GM23338 (cell line): ENCODE measurements at regions not wholly inside any gene's neighbourhood (a gene's known extent, or its start where the extent isn't known, plus 50 kb on each side); places are given as distances from the start of the nearest gene placed in this dataset.
"Not testable (repeated sequence)": the region's sequence is repeated elsewhere in the genome, so short reads cannot be mapped to it uniquely, and the experiment has no call there.

ENCODE experiments used
- ATAC-seq: fragments of 200-7000 bp; cut with Tn5 transposase; 3 replicates; pipeline ENCODE4 v1.9.1; 2020
- DNase-seq: peaks from one replicate; pipeline ENCODE4 v3.0.0-alpha.2; 2015; ENCODE audit warnings: low spot score
- H2AFZ ChIP-seq: fragments of 200-600 bp; sonication (generic); 2 replicates; pipeline ENCODE4 v1.8.0; 2016; ENCODE audit warnings: antibody characterized with exemption, mild to moderate bottlenecking, moderate library complexity
- H3F3A ChIP-seq: fragments of 200-600 bp; sonication (generic); replicated peaks from 2 replicates; pipeline ENCODE4 v1.8.0; 2017; ENCODE audit warnings: antibody characterized with exemption, mixed run types, low read depth
- H3K27ac ChIP-seq: fragments of 200-600 bp; sonication (generic); 2 replicates; pipeline ENCODE4 v1.6.1; 2016; ENCODE audit warnings: low read depth
- H3K27me3 ChIP-seq: fragments of 200-600 bp; sonication (generic); 2 replicates; pipeline ENCODE4 v1.8.0; 2016; ENCODE audit warnings: mild to moderate bottlenecking, mixed run types, moderate library complexity; ENCODE audit not compliant: insufficient read depth
- H3K36me3 ChIP-seq: fragments of 200-600 bp; sonication (generic); 2 replicates; pipeline ENCODE4 v1.8.0; 2016; ENCODE audit warnings: mild to moderate bottlenecking; ENCODE audit not compliant: insufficient read depth
- H3K4me1 ChIP-seq: fragments of 200-600 bp; sonication (generic); 2 replicates; pipeline ENCODE4 v1.8.0; 2016; ENCODE audit warnings: mild to moderate bottlenecking, moderate library complexity; ENCODE audit not compliant: insufficient read depth
- H3K4me2 ChIP-seq: fragments of 200-600 bp; sonication (generic); 2 replicates; pipeline ENCODE4 v1.7.1; 2017; ENCODE audit warnings: mixed run types
- H3K4me3 ChIP-seq: fragments of 200-600 bp; sonication (generic); 2 replicates; pipeline ENCODE4 v1.6.1; 2016; ENCODE audit warnings: mixed run types
- H3K79me2 ChIP-seq: fragments of 200-600 bp; sonication (generic); replicated peaks from 2 replicates; pipeline ENCODE4 v1.8.0; 2017; ENCODE audit warnings: mild to moderate bottlenecking; ENCODE audit not compliant: insufficient read depth
- H3K9me2 ChIP-seq: fragments of 200-600 bp; sonication (generic); 2 replicates; pipeline ENCODE4 v1.8.0; 2017; ENCODE audit not compliant: insufficient read depth
- H4K20me1 ChIP-seq: fragments of 200-600 bp; sonication (generic); replicated peaks from 2 replicates; pipeline ENCODE4 v1.8.0; 2017; ENCODE audit warnings: mild to moderate bottlenecking; ENCODE audit not compliant: insufficient read depth
- H3K27ac Mint-ChIP-seq: 2 replicates; pipeline ENCODE4 v1.8.0; 2020; ENCODE audit warnings: inconsistent platforms, mild to moderate bottlenecking, moderate library complexity, mixed read lengths
- H3K27me3 Mint-ChIP-seq: 3 replicates; pipeline ENCODE4 v1.8.0; 2022; ENCODE audit warnings: low read depth, mild to moderate bottlenecking, moderate library complexity, mixed read lengths, inconsistent platforms; ENCODE audit not compliant: insufficient read depth, poor library complexity
- H3K36me3 Mint-ChIP-seq: 3 replicates; pipeline ENCODE4 v1.8.0; 2021; ENCODE audit warnings: low read depth, mild to moderate bottlenecking, inconsistent platforms, moderate library complexity, mixed read lengths
- H3K4me1 Mint-ChIP-seq: 3 replicates; pipeline ENCODE4 v1.8.0; 2020; ENCODE audit warnings: mild to moderate bottlenecking, inconsistent platforms, mixed read lengths
- H3K4me3 Mint-ChIP-seq: 3 replicates; pipeline ENCODE4 v1.8.0; 2021; ENCODE audit warnings: moderate library complexity, mild to moderate bottlenecking, inconsistent platforms, mixed read lengths
- H3K9me3 Mint-ChIP-seq: 3 replicates; pipeline ENCODE4 v1.8.0; 2020; ENCODE audit warnings: moderate library complexity, mild to moderate bottlenecking, inconsistent platforms, mixed read lengths
- POLR2AphosphoS5 ChIP-seq: IDR thresholded peaks from 2 replicates; pipeline ENCODE4 v1.6.1; 2016; ENCODE audit warnings: antibody characterized with exemption, low read depth
- STAT1 ChIP-seq: IDR thresholded peaks from one replicate; pipeline ENCODE4 v1.6.1; 2016; ENCODE audit warnings: antibody characterized with exemption; ENCODE audit not compliant: unreplicated experiment
- ZNF114 ChIP-seq: fragments of 250-450 bp; sonication (Bioruptor Pico); IDR thresholded peaks from 2 replicates; pipeline ENCODE4 v1.5.0; 2020; ENCODE audit warnings: mild to moderate bottlenecking, moderate library complexity
- TF ChIP-seq, protein P1 (sequence below): fragments of 250-450 bp; sonication (Bioruptor Pico); IDR thresholded peaks from 2 replicates; pipeline ENCODE4 v1.5.0; 2020; ENCODE audit warnings: mild to moderate bottlenecking, moderate library complexity

DNA sequence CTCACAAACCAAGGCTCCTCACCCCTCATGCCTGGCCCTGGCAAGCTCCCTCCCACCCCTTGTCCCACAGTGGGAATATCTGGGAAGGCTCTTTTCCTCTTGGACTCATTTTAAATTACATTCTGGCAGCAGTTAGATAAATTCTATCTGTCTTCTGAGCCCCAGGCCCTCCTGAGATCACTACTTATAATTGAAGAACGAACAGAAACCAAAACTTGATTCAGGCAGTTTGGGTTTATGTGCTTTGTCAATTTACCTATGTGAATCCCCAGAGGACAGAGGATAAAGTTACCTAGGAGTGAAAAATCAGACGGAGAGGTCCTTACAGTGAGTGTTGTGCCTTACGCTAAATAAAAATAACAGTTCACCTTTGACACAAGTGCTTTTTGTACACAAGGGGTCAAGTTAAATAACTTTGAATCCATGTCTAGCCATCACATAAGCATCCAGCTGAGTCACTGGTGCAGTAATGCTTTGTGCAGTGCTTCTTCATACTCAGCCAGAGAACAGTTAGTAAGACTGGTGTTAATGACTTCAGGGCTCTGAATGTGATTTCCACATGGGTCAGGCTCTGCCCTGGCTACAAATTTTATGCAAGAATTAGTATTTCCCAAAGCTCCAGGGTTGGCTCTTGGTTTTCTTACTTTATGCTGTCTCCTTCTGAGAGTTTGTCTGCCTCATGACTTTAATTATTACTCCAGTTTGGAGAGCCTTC lies 329.3 kb downstream of the INSIG2 start (continued):
- TF ChIP-seq, protein P1, sequence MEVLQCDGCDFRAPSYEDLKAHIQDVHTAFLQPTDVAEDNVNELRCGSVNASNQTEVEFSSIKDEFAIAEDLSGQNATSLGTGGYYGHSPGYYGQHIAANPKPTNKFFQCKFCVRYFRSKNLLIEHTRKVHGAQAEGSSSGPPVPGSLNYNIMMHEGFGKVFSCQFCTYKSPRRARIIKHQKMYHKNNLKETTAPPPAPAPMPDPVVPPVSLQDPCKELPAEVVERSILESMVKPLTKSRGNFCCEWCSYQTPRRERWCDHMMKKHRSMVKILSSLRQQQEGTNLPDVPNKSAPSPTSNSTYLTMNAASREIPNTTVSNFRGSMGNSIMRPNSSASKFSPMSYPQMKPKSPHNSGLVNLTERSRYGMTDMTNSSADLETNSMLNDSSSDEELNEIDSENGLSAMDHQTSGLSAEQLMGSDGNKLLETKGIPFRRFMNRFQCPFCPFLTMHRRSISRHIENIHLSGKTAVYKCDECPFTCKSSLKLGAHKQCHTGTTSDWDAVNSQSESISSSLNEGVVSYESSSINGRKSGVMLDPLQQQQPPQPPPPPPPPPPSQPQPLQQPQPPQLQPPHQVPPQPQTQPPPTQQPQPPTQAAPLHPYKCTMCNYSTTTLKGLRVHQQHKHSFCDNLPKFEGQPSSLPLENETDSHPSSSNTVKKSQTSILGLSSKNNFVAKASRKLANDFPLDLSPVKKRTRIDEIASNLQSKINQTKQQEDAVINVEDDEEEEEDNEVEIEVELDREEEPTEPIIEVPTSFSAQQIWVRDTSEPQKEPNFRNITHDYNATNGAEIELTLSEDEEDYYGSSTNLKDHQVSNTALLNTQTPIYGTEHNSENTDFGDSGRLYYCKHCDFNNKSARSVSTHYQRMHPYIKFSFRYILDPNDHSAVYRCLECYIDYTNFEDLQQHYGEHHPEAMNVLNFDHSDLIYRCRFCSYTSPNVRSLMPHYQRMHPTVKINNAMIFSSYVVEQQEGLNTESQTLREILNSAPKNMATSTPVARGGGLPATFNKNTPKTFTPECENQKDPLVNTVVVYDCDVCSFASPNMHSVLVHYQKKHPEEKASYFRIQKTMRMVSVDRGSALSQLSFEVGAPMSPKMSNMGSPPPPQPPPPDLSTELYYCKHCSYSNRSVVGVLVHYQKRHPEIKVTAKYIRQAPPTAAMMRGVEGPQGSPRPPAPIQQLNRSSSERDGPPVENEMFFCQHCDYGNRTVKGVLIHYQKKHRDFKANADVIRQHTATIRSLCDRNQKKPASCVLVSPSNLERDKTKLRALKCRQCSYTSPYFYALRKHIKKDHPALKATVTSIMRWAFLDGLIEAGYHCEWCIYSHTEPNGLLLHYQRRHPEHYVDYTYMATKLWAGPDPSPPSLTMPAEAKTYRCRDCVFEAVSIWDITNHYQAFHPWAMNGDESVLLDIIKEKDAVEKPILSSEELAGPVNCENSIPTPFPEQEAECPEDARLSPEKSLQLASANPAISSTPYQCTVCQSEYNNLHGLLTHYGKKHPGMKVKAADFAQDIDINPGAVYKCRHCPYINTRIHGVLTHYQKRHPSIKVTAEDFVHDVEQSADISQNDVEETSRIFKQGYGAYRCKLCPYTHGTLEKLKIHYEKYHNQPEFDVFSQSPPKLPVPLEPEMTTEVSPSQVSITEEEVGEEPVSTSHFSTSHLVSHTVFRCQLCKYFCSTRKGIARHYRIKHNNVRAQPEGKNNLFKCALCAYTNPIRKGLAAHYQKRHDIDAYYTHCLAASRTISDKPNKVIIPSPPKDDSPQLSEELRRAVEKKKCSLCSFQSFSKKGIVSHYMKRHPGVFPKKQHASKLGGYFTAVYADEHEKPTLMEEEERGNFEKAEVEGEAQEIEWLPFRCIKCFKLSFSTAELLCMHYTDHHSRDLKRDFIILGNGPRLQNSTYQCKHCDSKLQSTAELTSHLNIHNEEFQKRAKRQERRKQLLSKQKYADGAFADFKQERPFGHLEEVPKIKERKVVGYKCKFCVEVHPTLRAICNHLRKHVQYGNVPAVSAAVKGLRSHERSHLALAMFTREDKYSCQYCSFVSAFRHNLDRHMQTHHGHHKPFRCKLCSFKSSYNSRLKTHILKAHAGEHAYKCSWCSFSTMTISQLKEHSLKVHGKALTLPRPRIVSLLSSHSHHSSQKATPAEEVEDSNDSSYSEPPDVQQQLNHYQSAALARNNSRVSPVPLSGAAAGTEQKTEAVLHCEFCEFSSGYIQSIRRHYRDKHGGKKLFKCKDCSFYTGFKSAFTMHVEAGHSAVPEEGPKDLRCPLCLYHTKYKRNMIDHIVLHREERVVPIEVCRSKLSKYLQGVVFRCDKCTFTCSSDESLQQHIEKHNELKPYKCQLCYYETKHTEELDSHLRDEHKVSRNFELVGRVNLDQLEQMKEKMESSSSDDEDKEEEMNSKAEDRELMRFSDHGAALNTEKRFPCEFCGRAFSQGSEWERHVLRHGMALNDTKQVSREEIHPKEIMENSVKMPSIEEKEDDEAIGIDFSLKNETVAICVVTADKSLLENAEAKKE (CRISPR knock-in tag) = no peak
- TF ChIP-seq ZNF114 (CRISPR knock-in tag) = no peak
- no peak for TF ChIP-seq POLR2AphosphoS5
- TF ChIP-seq STAT1 = no peak

DNA sequence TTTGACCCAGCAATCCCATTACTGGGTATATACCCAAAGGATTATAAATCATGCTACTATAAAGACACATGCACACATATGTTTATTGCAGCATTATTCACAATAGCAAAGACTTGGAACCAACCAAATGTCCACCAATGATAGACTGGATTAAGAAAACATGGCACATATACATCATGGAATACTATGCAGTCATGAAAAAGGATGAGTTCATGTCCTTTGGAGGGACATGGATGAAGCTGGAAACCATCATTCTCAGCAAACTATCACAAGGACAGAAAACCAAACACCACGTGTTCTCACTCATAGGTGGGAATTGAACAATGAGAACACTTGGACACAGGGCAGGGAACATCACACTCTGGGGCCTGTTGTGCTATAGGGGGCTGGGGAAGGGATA lies 326.9 kb downstream of the INSIG2 start:
- H3K79me2 ChIP-seq, H3K27me3 ChIP-seq, H3F3A ChIP-seq, H3K4me2 ChIP-seq, H2AFZ ChIP-seq, H3K4me3 Mint-ChIP-seq, H3K4me3 ChIP-seq, H3K27ac Mint-ChIP-seq, H3K4me1 ChIP-seq, H3K4me1 Mint-ChIP-seq, H3K36me3 Mint-ChIP-seq, H3K27me3 Mint-ChIP-seq, H3K9me2 ChIP-seq, H4K20me1 ChIP-seq, H3K27ac ChIP-seq, ATAC-seq, H3K36me3 ChIP-seq, DNase-seq: not testable (repeated sequence)
- peaks cover 26% of the 10 kb centered on the region for H3K9me3 Mint-ChIP-seq
